HG03139 (cell line): ENCODE measurements at regions not wholly inside any gene's neighbourhood (a gene's known extent, or its start where the extent isn't known, plus 50 kb on each side); places are given as distances from the start of the nearest gene placed in this dataset.
"Not testable (repeated sequence)": the region's sequence is repeated elsewhere in the genome, so short reads cannot be mapped to it uniquely, and the experiment has no call there.

Experiments used
- ATAC-seq: cut with Tn5 transposase; IDR thresholded peaks from one replicate; pipeline ENCODE4 v1.9.1; 2021; ENCODE audit not compliant: unreplicated experiment

DNA sequence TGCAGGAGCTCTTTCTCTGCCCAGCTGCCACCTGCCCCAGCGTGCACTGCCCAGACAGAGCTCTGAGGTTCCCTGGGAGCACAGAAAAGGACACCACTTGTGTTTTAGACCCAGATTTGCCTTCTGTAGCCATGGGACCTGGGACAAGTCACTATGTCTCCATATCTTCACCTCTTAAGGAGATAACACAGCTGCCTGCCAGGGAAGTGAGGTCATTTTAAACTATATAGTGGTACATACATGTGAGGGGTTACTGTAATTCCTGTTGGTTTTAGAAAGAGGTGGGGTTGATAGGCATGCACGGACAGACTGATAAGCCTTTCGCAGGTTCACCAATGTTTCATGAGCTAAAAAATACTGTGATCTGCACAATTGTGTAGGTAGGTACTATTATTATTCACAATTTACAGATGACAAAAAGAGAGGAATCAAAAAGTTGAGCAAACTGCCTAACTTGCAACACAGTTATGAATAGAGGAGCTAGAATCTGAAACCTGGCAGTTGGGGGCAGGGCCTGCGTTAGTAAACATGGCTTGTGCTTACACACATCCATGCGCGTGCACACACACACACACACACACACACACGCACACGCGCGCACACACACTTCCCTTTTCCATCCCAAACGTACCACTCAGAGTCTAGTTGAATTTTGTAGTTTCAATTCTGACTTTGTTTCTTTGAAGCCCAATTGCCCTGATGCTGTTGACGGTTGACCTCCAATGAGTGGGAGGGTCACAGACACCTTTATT lies 193.6 kb downstream of the FAM43A start:
- no peak for ATAC-seq

DNA sequence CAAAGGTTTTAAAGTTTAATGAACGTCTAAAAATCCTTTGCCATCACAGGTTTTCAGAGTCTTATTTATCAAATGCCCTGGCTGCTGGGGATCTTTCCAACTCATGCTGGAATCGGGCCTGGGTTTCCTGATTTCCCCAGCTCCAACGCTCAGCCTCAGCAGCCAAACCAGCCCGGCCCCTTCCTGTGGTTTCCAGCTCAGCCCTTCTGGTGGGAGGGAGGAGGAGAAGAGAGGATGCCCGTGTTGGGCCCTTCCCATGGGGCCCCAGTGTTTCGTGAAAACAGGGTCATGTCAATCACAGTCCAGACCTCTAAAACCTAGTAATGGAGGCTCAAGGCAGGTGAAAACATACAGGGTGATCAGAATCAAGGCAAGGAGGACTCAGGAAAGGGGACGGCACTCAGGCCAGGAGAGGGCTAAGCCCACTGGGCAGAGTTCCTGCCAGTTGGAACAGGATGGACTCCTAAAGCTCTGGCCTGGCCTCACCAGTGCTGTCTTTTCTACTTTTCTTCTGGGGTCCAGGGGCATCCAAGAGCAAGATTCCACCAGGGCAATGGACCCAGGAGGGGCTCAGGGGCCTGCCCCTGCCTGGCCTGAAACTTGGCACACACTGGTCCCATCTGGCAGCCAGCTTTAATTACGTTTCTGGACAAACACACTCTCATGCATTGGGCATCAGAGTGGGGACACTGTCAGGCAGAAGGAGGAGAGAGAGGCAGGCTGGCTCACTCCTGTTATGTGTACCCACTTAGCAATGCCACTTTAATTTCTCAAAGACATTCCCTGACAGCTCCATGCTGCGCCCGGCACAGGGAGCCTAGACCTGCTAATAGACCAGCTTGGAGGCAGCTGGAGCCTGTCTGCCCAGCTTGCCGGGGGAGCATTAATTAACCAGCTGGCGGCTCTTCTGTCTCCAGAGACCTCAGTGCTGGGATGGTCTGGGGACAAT lies 194.6 kb downstream of the FAM43A start:
- ATAC-seq, result no peak

DNA sequence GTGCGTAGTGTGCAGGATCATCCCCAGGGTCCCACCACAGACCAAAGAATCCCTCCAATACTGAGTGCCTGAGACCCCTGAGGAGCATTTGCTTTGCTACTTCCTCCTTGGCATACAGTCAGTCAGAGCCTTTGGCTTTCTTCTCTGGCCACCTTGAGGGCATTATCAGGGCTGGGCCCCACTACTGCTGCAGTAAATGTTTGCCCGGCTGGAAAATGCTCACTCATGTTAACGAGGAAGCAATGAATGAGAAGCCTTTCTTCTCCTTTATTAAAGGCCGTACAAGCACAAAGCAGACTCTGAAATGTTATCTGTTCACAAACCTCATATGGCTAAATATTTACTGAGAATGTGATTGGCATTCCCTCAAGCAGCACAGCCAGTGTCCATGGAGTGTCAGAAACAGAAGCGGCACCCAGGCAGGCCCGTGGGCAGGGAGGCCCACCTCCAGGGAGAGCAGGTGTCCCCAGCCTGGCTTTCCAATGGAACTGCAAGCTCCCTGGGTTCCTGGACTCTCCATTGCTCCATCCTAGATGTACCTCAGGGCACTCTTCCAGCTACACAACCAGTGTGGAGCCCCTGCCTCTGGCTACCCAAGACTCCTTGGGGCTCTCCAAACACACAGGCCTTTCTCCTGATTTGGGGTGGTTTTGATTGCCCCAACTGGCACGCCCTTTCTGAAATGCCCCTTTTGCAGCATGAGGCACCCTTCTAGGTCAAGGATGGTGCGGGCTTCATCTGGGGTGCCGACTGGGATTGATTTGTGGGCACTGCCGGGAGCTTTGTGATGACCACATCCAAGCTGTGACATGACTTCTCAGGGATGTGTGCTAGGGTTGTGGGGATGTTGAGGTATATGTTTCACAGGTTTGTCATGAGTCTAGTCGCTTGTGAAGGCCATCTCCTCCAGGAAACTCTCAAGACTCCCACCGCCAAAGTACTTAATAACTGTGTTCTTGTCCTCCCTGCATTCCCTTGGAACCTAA lies 195.6 kb downstream of the FAM43A start:
- no peak for ATAC-seq

DNA sequence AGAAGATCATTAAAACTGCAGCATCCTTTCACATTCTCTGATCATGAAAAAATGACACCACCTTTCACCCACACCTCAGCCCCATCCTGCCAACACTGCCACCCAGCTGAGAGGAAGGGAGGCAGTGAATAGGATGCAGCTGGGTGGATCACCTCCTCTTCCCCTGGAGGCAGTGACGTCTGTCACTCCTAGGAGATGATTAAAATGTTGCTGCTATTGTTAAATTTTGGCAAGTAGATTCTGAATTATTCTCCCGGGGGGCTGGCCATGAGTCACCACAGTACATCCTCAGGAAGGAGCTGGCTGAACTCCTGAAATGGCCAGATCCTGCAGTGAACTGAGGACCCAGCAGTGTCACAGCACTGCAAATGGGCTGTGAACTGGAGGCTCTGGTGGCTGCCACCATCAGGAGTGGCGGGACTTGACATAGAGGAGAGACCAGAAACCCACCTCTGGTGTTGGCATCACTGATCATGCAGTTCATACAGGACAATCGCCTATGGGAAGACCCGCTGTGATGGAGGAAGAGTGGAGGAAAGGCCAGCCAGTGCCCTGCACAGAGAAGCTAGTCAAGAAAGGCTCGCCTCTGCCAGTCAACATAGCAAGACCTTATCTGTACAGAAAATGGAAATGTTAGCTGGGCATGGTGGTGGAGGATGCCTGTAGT lies 199.1 kb downstream of the FAM43A start:
- no peak for ATAC-seq

DNA sequence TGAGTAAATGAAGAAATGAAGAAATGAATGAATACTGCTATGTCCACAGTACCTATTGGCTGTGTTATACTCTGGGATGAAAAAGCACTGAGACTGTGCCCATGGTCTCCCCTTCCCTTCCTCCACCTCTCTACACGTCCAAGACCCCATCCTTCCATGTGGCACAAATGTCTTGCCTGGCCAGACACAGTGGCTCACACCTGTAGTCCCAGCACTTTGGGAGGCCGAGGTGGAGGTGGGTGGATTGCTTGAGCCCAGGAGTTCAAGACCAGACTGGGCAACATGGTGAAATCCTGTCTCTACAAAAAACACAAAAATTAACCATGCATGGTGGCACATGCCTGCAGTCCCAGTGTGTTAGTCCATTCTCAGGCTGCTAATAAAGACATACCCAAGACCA lies 200.1 kb downstream of the FAM43A start:
- no peak for ATAC-seq

DNA sequence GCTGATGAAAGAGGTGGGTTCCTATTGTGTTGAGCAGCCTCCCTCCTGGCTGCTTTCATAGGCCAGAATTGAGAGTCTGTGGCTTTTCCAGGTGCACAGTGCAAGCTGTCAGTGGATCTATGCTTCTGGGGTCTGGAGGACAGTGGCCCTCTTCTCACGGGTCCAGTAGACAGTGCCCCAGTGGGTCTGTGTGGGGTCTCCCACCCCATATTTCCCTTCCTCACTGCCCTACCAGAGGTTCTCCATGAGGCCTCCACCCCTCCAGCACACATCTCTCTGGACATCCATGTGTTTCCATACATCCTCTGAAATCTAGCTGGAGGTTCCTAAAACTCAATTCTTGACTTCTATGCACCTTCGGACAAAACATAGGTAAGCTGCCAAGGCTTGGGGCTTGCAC lies 201.2 kb downstream of the FAM43A start:
- no peak for ATAC-seq

DNA sequence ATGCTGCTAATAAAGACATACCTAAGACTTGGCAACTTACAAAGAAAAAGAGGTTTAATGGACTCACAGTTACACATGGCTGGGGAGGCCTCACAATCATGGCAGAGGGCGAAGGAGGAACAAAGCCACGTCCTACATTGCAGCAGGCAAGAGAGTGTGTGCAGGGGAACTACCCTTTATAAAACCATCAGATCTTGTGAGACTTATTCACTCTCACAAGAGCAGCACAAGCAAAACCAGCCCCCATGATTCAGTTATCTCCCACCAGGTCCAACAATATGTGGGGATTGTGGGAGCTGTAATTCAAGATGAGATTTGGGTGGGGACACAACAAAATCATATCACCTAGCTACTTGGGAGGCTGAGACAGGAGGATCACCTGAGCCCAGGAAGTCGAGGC lies 202.4 kb downstream of the FAM43A start:
- not testable (repeated sequence) for ATAC-seq

DNA sequence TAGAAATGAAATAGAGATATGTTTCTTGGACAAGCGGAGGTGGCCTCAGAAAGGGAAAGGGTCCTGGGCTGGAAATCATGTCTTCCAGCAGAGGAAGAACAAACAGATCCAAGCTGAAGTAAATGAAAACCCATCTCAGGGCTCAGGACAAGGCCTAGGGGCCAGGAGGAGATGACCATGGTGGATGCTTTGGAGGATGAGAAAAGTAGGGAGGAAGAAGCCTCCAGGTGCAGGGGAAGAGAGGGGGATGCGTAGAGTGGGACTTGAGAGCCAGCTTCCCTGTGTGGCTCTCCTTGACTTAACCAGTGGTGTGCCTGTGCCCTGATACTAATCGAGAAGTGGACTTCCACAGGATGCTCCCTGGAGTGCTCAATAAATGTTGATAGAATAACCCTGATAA lies 203.2 kb downstream of the FAM43A start:
- no peak for ATAC-seq

DNA sequence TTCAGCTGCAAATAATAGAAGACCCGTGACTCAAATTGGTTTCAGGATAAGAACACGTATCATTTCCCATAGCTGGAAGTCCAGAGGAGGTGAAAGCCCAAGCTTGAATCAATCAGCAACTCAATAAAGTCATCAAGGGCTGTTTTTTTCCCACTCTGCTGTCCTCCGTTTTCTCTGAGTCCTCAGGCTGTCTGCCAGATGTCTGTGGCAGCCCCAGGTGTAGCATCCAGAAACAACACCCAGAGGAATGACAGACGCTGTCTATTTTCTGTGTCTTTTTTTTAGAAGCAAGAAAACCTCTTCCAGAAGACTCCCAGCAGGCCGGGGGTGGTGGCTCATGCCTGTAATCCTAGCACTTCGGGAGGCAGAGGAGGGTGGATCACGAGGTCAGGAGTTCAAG lies 204.4 kb downstream of the FAM43A start:
- no peak for ATAC-seq

DNA sequence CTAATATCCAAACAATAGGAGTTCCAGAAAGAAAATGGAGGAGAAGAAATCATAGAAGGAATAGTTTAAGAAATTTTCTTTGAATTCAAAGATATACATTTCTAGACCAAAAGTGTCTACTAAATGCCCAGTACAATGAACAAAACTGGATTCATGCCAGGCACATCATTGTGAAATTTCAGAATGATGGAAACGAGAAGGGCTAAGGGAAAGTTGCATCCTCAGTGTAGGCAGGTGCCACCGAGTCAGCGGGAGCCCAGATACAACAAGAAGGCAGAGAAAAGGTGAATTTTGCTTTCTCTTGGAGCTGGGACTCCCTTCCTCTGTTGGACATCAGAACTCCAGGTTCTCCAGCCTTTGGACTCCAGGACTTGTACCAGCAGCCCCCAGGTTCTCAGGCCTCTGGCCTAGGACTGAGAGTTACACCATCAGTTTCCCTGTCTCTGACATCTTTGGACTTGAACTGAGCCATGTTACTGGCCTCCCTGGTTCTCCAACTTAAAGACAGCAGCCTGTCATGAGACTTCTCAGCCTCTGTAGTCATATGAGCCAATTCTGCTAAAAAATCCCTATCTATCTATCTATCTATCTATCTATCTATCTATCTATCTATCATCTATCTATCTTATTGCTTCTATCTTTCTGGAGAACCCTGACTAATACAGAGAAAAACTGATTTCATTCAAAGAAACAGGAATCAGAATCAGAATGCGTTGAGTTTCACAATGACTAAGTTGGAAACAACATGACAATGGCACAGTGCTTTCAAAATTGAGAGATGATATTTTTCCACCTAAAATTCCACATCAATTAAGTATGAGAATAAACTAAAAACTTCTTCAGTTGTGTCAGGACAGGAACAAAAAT lies 207.7 kb downstream of the FAM43A start:
- no peak for ATAC-seq

DNA sequence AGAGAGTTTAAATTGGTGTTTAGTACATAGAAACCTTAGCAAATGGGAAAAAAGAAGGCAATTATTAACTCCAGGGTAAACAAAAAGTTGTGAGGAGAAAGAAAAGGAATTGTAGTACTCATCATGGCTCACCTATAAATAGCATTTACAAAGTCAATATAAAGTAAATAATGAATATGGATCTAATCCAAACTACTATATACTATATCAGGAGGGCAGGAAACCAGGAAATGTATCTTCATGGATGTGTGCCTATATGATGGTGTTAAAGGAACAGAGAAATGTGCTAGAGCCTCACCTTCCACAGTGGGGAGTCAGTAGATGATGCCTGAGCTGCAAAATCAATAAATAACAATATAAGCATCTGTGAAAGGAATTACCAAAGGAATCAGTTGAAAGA lies 208.9 kb downstream of the FAM43A start:
- ATAC-seq, result no peak

DNA sequence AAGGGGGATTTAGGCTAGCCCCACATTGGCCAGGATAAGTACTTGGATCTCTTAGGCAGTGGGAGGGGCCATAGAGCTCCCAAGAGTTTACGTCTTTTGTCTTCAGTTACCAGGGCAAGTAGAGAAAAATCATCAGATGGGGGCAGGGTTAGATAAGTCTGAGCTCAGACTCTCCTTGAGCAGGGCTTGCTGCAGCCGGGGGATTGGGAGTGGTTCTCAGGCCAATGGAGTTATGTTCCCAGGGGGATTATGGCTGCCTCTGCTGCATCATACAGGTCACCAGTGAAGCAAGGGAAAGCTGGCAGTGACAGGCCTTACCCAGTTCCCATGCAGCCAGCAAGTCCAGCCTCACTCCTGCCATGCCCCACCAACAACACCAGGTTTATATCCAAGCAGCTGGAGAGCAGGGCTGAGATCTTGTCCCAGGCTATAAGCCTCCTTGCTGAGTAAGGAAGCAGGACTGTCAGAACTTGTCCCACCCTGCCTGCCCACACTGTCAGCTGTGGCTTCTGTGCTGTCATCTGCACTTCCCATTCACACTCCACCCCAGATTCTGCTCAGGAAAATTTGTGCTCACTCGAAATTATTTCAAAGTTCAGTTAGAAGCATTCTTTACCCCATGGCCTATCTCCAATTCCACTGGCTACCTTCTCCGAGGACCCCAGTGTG lies 215.3 kb downstream of the FAM43A start:
- ATAC-seq, result no peak

DNA sequence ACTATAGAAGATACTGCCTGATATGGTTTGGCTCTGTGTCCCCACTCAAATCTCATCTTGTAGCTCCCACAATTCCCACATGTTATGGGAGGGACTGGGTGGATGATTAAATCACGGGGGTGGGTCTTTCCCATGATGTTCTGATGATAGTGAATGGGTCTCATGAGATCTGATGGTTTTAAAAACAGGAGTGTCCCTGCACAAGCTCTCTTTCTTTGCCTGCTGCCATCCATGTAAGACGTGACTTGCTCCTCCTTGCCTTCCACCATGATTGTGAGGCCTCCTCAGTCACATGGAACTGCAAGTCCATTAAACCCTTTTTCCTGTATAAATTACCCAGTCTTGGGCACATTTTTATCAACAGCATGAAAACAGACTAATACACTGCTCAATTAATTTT lies 217.8 kb downstream of the FAM43A start:
- ATAC-seq, result not testable (repeated sequence)

DNA sequence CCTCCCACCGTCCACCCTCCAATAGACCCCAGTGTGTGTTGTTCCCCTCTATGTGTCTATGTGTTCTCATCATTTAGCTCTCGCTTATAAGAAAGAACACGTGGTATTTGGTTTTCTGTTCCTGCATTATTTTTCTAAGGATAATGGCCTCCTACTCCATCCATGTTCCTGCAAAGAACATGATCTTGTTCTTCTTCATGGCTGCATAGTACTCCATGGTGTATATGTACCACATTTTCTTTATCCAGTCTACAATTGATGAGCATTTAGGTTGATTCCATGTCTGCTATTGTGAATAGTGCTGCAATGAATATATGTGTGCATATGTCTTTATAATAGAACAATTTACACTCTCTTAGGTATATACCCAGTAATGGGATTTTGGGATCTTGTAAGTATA lies 219.3 kb downstream of the FAM43A start:
- not testable (repeated sequence) for ATAC-seq

DNA sequence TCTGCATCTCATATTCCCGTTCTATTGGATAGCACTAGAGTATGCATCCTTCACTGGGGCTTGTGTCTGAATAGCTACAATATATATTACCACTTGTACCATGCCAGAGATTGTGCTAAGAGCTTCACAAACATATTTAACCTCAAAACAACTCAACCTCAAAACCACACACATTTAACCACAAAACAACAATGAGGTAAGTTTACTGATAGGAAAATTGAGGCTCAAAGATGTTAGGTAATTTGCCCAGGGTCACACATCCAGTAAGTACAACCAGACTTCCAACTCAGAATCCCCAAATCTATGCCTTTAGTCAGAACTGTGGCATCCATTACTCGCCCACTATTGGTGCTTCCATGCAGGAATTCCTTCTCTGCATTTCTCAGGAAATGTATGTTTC lies 220.0 kb downstream of the FAM43A start:
- no peak for ATAC-seq

DNA sequence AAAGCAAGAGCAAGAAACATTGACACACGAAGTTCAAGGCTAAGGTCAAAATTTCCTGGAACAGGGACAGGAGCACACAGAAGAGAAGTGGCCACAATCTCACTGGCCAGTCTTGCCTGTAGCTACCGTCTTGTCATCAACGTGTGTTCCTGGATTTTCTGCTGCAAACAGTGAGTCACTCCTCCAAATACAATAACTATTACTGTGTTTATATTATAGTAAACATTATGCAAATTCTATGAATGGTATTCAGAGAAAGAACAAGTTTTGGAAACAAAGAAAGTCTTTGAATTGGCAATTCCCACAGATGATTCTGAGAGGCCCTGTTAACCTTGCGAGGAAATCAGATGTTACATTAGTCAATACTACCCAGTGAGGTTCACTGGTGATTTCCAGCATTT lies 220.5 kb downstream of the FAM43A start:
- no peak for ATAC-seq

DNA sequence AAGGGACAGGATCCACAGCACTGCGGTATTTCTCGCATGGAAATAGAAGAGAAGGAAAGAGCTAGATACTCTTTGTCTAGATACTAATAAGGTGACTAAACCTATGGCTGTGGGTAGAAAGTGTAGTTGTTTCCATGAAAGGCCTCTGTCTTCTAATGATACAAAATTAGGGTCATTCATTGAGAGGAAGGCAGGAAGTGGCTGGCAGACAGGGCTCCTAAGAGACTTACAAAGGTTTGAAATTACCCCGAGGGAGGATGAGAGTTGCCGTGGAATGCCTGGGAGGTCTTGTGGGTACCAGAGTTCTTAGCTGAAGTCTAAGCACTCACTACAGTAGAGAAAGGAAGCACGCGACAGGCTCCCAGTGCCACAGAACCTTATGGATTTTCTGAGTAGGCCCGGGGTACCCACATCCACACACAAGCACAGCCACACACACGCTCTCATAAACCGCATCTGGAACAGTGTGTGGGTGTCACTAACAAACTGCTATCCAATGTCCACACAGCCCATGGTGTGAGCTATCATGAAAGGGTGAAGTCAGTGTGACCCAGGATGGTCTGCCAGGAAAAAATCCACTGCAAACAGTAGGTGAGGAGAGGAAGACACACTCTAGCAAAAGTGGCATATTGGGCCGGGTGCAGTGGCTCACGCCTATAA lies 221.4 kb downstream of the FAM43A start:
- ATAC-seq, result no peak

DNA sequence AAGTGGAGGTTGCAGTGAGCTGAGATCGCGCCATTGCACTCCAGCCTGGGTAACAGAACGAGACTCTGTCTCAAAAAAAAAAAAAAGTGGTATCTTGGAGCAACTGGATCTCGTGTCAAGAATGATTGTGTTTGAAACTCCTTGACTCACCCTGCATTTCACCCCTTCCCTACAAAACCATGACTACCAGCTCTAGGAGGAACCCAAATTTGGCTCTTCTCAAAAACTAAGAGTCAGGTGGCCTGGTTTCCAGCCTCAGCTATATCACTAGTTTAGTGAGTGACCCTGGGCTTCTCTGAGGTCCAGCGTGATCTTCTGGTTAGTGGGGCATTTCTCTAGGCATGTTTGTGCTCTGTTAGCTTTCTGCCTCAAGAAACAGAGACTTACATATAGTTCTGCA lies 222.1 kb downstream of the FAM43A start:
- no peak for ATAC-seq
